ENCODE measurements at regions not wholly inside any gene's neighbourhood (a gene's known extent, or its start where the extent isn't known, plus 50 kb on each side); places are given as distances from the start of the nearest gene placed in this dataset.

- DNase-seq (ENCODE audit: extremely low read depth, low read depth): no peak
- TF ChIP-seq CTCF (IDR thresholded peaks at IDR 0.05; ENCODE audit: low read depth, low read length, missing control alignments): no peak
- H3K4me3 ChIP-seq (replicated peaks; ENCODE audit: low read depth, low read length): no peak overlapping the region
Measured at GRCh38 chr9:99431103-99431502, 209.0 kb downstream of the SEC61B start.

GRCh38 chr9:99432075-99432474, 210.0 kb downstream of the SEC61B start:
- no peak for TF ChIP-seq CTCF (IDR thresholded peaks at IDR 0.05; ENCODE audit: low read depth, low read length, missing control alignments)
- DNase-seq (ENCODE audit: extremely low read depth, low read depth): no peak
- H3K4me3 ChIP-seq (replicated peaks; ENCODE audit: low read depth, low read length): no peak overlapping the region

- H3K4me3 ChIP-seq (replicated peaks; ENCODE audit: low read depth, low read length): no peak overlapping the region
- DNase-seq (ENCODE audit: extremely low read depth, low read depth): no peak
- no peak for TF ChIP-seq CTCF (IDR thresholded peaks at IDR 0.05; ENCODE audit: low read depth, low read length, missing control alignments)
Measured at GRCh38 chr9:99433095-99433494, 211.0 kb downstream of the SEC61B start.

DNA sequence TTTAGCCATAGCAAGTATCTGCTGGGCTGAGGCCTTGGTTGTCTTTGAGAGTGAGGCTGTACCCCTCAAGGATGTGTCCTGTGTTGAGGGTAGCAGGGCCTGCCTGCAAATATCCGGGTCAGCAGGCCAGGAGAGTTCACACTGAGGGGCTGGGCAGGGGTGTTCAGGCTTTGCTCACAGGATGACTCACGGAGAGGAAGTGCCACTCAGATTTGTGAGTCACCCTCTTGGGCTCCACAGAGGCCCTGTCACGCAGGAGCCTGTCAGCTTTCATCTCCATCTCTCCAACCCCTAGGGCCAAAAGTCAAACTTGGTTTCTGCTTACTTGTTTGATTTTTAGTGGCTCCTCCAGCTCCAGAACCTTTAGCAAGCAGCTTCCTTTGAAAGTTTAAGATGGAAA, 211.5 kb downstream of the SEC61B start:
- no peak overlapping the region for H3K4me3 ChIP-seq (replicated peaks; ENCODE audit: low read depth, low read length)
- no peak for TF ChIP-seq CTCF (IDR thresholded peaks at IDR 0.05; ENCODE audit: low read depth, low read length, missing control alignments)
- DNase-seq (ENCODE audit: extremely low read depth, low read depth): peak; percentile 85

GRCh38 chr9:99436616-99437015, 214.5 kb downstream of the SEC61B start:
- no peak for DNase-seq (ENCODE audit: extremely low read depth, low read depth)

DNA sequence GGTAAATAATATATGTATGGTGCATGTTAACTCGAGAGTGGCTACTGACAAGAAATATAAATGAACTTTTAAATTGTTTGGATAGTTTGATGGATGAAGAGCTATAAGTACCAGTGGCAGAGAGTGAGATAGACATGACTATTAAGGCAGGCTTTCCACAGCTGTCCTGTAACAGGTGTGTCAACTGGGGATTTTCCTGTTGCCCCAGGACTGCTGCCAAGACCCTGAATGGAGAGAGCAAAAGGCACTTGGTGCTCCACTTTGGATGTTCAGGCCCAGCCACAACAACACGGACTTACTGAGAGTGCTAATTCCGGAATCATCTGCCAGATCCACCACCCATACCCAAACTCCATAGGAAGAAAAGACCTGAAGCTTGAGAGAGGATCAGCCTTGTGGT, 215.1 kb downstream of the SEC61B start:
- H3K4me3 ChIP-seq (replicated peaks; ENCODE audit: low read depth, low read length): no peak overlapping the region
- TF ChIP-seq CTCF (IDR thresholded peaks at IDR 0.05; ENCODE audit: low read depth, low read length, missing control alignments): no peak
- DNase-seq (ENCODE audit: extremely low read depth, low read depth): no peak

More at GRCh38 chr9:99436616-99437015, 214.5 kb downstream of the SEC61B start:
- TF ChIP-seq CTCF (IDR thresholded peaks at IDR 0.05; ENCODE audit: low read depth, low read length, missing control alignments): no peak
- no peak overlapping the region for H3K4me3 ChIP-seq (replicated peaks; ENCODE audit: low read depth, low read length)

- TF ChIP-seq CTCF (IDR thresholded peaks at IDR 0.05; ENCODE audit: low read depth, low read length, missing control alignments): no peak
- no peak for DNase-seq (ENCODE audit: extremely low read depth, low read depth)
- no peak overlapping the region for H3K4me3 ChIP-seq (replicated peaks; ENCODE audit: low read depth, low read length)
Measured at GRCh38 chr9:99438596-99438995, 216.5 kb downstream of the SEC61B start.

Data from HFF-Myc (cell line).